ENCODE measurements at regions not wholly inside any gene's neighbourhood (a gene's known extent, or its start where the extent isn't known, plus 50 kb on each side); places are given as distances from the start of the nearest gene placed in this dataset.

- 0 out of 2 replicates have a peak, but pooled peaks have one; percentile 32 for TF ChIP-seq POLR2A (conservative IDR thresholded peaks at IDR 0.05)
- peak in 1 of 2 experiments; percentile 57; a peak in 1 of 4 replicates for TF ChIP-seq KDM1A (IDR thresholded peaks at IDR 0.05)
- TF ChIP-seq KDM5B (IDR thresholded peaks at IDR 0.05; ENCODE audit: insufficient replicate concordance, low read depth, low read length), result peak; percentile 43
- peak; percentile 40; the same call in 1 of the 2 replicates for TF ChIP-seq SPI1 (IDR thresholded peaks at IDR 0.05; ENCODE audit: borderline replicate concordance, low read depth, low read length)
- peak; percentile 52; the same call in 1 of the 2 replicates for TF ChIP-seq RBFOX2 (IDR thresholded peaks at IDR 0.05; ENCODE audit: low read depth, low read length)
- TF ChIP-seq TAF7 (tag; IDR thresholded peaks at IDR 0.05), result no peak
- no peak for TF ChIP-seq ZNF764 (CRISPR knock-in tag; IDR thresholded peaks at IDR 0.05; ENCODE audit: low read depth)
- TF ChIP-seq SMAD3 (CRISPR knock-in tag; conservative IDR thresholded peaks at IDR 0.05), result no peak
- TF ChIP-seq ZNF57 (CRISPR knock-in tag; IDR thresholded peaks at IDR 0.05), result no peak
- TF ChIP-seq ZNF124 (CRISPR knock-in tag; IDR thresholded peaks at IDR 0.05), result 0 out of 2 replicates have a peak, but pooled peaks have one; percentile 44
- no peak; the same call in 1 of the 2 replicates for TF ChIP-seq ZNF444 (CRISPR knock-in tag; IDR thresholded peaks at IDR 0.05)
- TF ChIP-seq ZC3H4 (CRISPR knock-in tag; IDR thresholded peaks at IDR 0.05; ENCODE audit: borderline replicate concordance), result no peak
- TF ChIP-seq ARID4B (CRISPR knock-in tag; IDR thresholded peaks at IDR 0.05), result no peak
- TF ChIP-seq E4F1 (CRISPR knock-in tag; IDR thresholded peaks at IDR 0.05; ENCODE audit: borderline replicate concordance), result no peak
- 0 out of 2 replicates have a peak, but pooled peaks have one; percentile 27 for TF ChIP-seq L3MBTL2 (IDR thresholded peaks at IDR 0.05)
- no peak for TF ChIP-seq SIRT6 (IDR thresholded peaks at IDR 0.05; ENCODE audit: low read depth, low read length)
- TF ChIP-seq KDM2B (CRISPR knock-in tag; IDR thresholded peaks at IDR 0.05), result 0 out of 2 replicates have a peak, but pooled peaks have one; percentile 36
- TF ChIP-seq CTCFL (IDR thresholded peaks at IDR 0.05; ENCODE audit: borderline replicate concordance, insufficient read depth, low read depth, low read length, poor library complexity, severe bottlenecking), result no peak
- no peak for TF ChIP-seq ZFP36 (IDR thresholded peaks at IDR 0.05; ENCODE audit: low read depth, low read length, partially characterized antibody)
These were observed 113.8 kb upstream of the NKX1-1 start (continued) for GRCh38 chr4:1519787-1520661.

Measured in K562 (cell line).